ENCODE measurements at regions not wholly inside any gene's neighbourhood (a gene's known extent, or its start where the extent isn't known, plus 50 kb on each side); places are given as distances from the start of the nearest gene placed in this dataset.

GRCh38 chr9:87211669-87212068, 264.4 kb upstream of the GAS1 start:
- no peak overlapping the region for H3K27ac ChIP-seq
- intact Hi-C loops (cut with DNase I; ENCODE audit: low total_unique reads) = no loop called here
- H3K36me3 ChIP-seq = no peaks in the 10 kb centered on the region
- WGBS, 5 donors = 89 to 97% (median 94%) methylated on average over 2 of the region's 2 CpGs
- no peak for DNase-seq
- H3K9me3 ChIP-seq = no peaks in the 10 kb centered on the region
- no peak for TF ChIP-seq EP300 (IDR thresholded peaks at IDR 0.05)
- no peak for TF ChIP-seq POLR2A (IDR thresholded peaks at IDR 0.05)
- no peak for TF ChIP-seq CTCF (IDR thresholded peaks at IDR 0.05)
- no peak for TF ChIP-seq POLR2AphosphoS5 (IDR thresholded peaks at IDR 0.05)
- H3K27me3 ChIP-seq = no peaks in the 10 kb centered on the region
- no peak overlapping the region for H3K4me3 ChIP-seq
- no peaks in the 10 kb centered on the region for H3K4me1 ChIP-seq

GRCh38 chr9:87212605-87213021, 265.3 kb upstream of the GAS1 start:
- H3K9me3 ChIP-seq = no peaks in the 10 kb centered on the region
- H3K36me3 ChIP-seq = no peaks in the 10 kb centered on the region
- no peak overlapping the region for H3K4me3 ChIP-seq
- H3K27me3 ChIP-seq = no peaks in the 10 kb centered on the region
- no peak overlapping the region for H3K27ac ChIP-seq
- TF ChIP-seq POLR2A (IDR thresholded peaks at IDR 0.05) (no peak), POLR2AphosphoS5 (IDR thresholded peaks at IDR 0.05) (no peak), CTCF (IDR thresholded peaks at IDR 0.05) (no peak)
- WGBS, 5 donors = 79 to 93% (median 89%) methylated on average over 3 of the region's 3 CpGs
- peak in 1 of 2 donors; percentile 23 for DNase-seq
- no peaks in the 10 kb centered on the region for H3K4me1 ChIP-seq
- intact Hi-C loops (cut with DNase I; ENCODE audit: low total_unique reads) = no loop called here

- Histone ChIP-seq H3K27me3 (no peaks in the 10 kb centered on the region), H3K9me3 (no peaks in the 10 kb centered on the region), H3K4me1 (no peaks in the 10 kb centered on the region), H3K4me3 (no peak overlapping the region), H3K36me3 (no peaks in the 10 kb centered on the region), H3K27ac (no peak overlapping the region)
- 84 to 94% (median 92%) methylated on average over 4 of the region's 4 CpGs for WGBS, 5 donors
- no peak for DNase-seq
- TF ChIP-seq POLR2AphosphoS5 (IDR thresholded peaks at IDR 0.05) (no peak), POLR2A (IDR thresholded peaks at IDR 0.05) (no peak), CTCF (IDR thresholded peaks at IDR 0.05) (no peak), EP300 (IDR thresholded peaks at IDR 0.05) (no peak)
- intact Hi-C loops (cut with DNase I; ENCODE audit: low total_unique reads) = no loop called here
These were observed 266.6 kb upstream of the GAS1 start for GRCh38 chr9:87213948-87214347.

- no peaks in the 10 kb centered on the region for H3K4me1 ChIP-seq
- no peaks in the 10 kb centered on the region for H3K9me3 ChIP-seq
- intact Hi-C loops (cut with DNase I; ENCODE audit: low total_unique reads) = no loop called here
- H3K36me3 ChIP-seq = no peaks in the 10 kb centered on the region
- DNase-seq = no peak
- WGBS, 5 donors = 84 to 98% (median 89%) methylated on average over 3 of the region's 3 CpGs
- no peak overlapping the region for H3K27ac ChIP-seq
- no peak overlapping the region for H3K4me3 ChIP-seq
- TF ChIP-seq POLR2AphosphoS5 (IDR thresholded peaks at IDR 0.05) (no peak), EP300 (IDR thresholded peaks at IDR 0.05) (no peak), POLR2A (IDR thresholded peaks at IDR 0.05) (no peak), CTCF (IDR thresholded peaks at IDR 0.05) (no peak)
- no peaks in the 10 kb centered on the region for H3K27me3 ChIP-seq
These were observed 267.7 kb upstream of the GAS1 start for GRCh38 chr9:87214991-87215390.

All from stomach (tissue), 8 donors.